Right lobe of liver (tissue), 4 donors: ENCODE measurements at regions not wholly inside any gene's neighbourhood (a gene's known extent, or its start where the extent isn't known, plus 50 kb on each side); places are given as distances from the start of the nearest gene placed in this dataset.

Experiments
- POLR2A ChIP-seq: fragments of 450-650 bp; IDR thresholded peaks from one replicate; pipeline ENCODE4 v1.6.1; 2017; ENCODE audit warnings: antibody characterized with exemption, mild to moderate bottlenecking
- TF ChIP-seq, protein P1 (sequence below), 4 donors: fragments of 200-600 bp in 3 of 4; fragments of 450-650 bp in 1 of 4; IDR thresholded peaks; one replicate each; pipeline versions ENCODE4 v1.5.1 to v1.8.0; 2016 to 2022; ENCODE audit warnings: antibody characterized with exemption in 4 of 4, mild to moderate bottlenecking in 2 of 4
- donor health status: DM: no; HTN: no; CAD: no.
- donor health status: DM: no; HTN: no; CAD: no.
- donor health status: DM: no; HTN: yes; CAD: no.

DNA sequence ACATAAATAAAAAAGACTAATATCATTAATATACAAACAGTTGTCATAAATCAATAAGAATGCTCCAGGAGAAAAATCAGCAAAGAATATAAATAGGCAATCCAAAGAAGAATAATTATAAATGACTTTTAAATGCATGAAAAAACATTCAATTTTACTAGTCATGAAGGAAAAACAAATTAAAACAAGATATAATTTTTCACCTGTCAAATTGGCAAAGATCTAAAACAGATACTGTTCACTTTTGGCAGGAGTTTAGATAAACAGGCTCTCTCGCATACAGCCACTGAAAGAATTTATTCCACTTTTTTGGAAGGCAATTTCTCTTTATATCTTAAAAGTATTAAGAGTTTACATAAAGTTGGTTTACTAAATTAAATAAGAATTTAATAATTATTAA is 176.8 kb upstream of the SETBP1 start:
- TF ChIP-seq, protein P1, sequence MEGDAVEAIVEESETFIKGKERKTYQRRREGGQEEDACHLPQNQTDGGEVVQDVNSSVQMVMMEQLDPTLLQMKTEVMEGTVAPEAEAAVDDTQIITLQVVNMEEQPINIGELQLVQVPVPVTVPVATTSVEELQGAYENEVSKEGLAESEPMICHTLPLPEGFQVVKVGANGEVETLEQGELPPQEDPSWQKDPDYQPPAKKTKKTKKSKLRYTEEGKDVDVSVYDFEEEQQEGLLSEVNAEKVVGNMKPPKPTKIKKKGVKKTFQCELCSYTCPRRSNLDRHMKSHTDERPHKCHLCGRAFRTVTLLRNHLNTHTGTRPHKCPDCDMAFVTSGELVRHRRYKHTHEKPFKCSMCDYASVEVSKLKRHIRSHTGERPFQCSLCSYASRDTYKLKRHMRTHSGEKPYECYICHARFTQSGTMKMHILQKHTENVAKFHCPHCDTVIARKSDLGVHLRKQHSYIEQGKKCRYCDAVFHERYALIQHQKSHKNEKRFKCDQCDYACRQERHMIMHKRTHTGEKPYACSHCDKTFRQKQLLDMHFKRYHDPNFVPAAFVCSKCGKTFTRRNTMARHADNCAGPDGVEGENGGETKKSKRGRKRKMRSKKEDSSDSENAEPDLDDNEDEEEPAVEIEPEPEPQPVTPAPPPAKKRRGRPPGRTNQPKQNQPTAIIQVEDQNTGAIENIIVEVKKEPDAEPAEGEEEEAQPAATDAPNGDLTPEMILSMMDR (IDR thresholded peaks at IDR 0.05) = no peak
- no peak for TF ChIP-seq POLR2A
